Neural progenitor cell (in vitro differentiated cells): ENCODE measurements at regions not wholly inside any gene's neighbourhood (a gene's known extent, or its start where the extent isn't known, plus 50 kb on each side); places are given as distances from the start of the nearest gene placed in this dataset.

ENCODE experiments used
- DNase-seq: peaks from one replicate; pipeline ENCODE4 v3.0.0-alpha.2; 2016; ENCODE audit warnings: low spot score
- H2AFZ ChIP-seq: fragments of 200-600 bp; sonication (generic); replicated peaks from 2 replicates; pipeline ENCODE4 v1.6.1; 2016; ENCODE audit warnings: antibody characterized with exemption
- H3F3A ChIP-seq: fragments of 200-600 bp; sonication (generic); 2 replicates; pipeline ENCODE4 v1.6.1; 2016; ENCODE audit warnings: antibody characterized with exemption, low read depth
- H3K27ac ChIP-seq: fragments of 200-600 bp; sonication (generic); 2 replicates; pipeline ENCODE4 v1.5.1; 2016; ENCODE audit warnings: mild to moderate bottlenecking
- H3K27me3 ChIP-seq: fragments of 200-600 bp; sonication (generic); 2 replicates; pipeline ENCODE4 v1.6.1; 2016; ENCODE audit warnings: mild to moderate bottlenecking, moderate library complexity
- H3K36me3 ChIP-seq: fragments of 200-600 bp; sonication (generic); 2 replicates; pipeline ENCODE4 v1.5.1; 2016
- H3K4me1 ChIP-seq: fragments of 200-600 bp; sonication (generic); 2 replicates; pipeline ENCODE4 v1.6.1; 2016; ENCODE audit warnings: mixed run types
- H3K4me2 ChIP-seq: fragments of 200-600 bp; sonication (generic); 2 replicates; pipeline ENCODE4 v1.6.1; 2016
- H3K4me3 ChIP-seq: fragments of 200-600 bp; sonication (generic); 2 replicates; pipeline ENCODE4 v1.5.1; 2016
- H3K79me2 ChIP-seq: fragments of 200-600 bp; sonication (generic); 2 replicates; pipeline ENCODE4 v1.6.1; 2016; ENCODE audit warnings: low read depth
- H3K9ac ChIP-seq: fragments of 200-600 bp; sonication (generic); 2 replicates; pipeline ENCODE4 v1.6.1; 2016
- H3K9me3 ChIP-seq: fragments of 200-600 bp; sonication (generic); 2 replicates; pipeline ENCODE4 v1.5.1; 2016; ENCODE audit warnings: low read depth
- H4K20me1 ChIP-seq: fragments of 200-600 bp; sonication (generic); 2 replicates; pipeline ENCODE4 v1.6.1; 2016; ENCODE audit warnings: low read depth
- H3K27ac Mint-ChIP-seq: 3 replicates; pipeline ENCODE4 v1.8.0; 2021; ENCODE audit warnings: mixed read lengths
- H3K27me3 Mint-ChIP-seq: 2 replicates; pipeline ENCODE4 v1.8.0; 2022; ENCODE audit warnings: low read depth, mild to moderate bottlenecking, inconsistent platforms, moderate library complexity, mixed read lengths; ENCODE audit not compliant: insufficient read depth
- H3K36me3 Mint-ChIP-seq: 3 replicates; pipeline ENCODE4 v1.8.0; 2021; ENCODE audit warnings: mixed read lengths
- H3K4me1 Mint-ChIP-seq: 3 replicates; pipeline ENCODE4 v1.8.0; 2021; ENCODE audit warnings: mixed read lengths
- H3K4me3 Mint-ChIP-seq: 3 replicates; pipeline ENCODE4 v1.8.0; 2021; ENCODE audit warnings: mild to moderate bottlenecking, moderate library complexity, mixed read lengths
- H3K9me3 Mint-ChIP-seq: 3 replicates; pipeline ENCODE4 v1.8.0; 2020; ENCODE audit warnings: mixed read lengths
- CTCF ChIP-seq: fragments of 200-600 bp; sonication (generic); IDR thresholded peaks from 2 replicates; pipeline ENCODE4 v1.5.1; 2017; ENCODE audit warnings: antibody characterized with exemption, mild to moderate bottlenecking
- EZH2 ChIP-seq: fragments of 200-600 bp; sonication (generic); IDR thresholded peaks from 2 replicates; pipeline ENCODE4 v1.6.1; 2017; ENCODE audit warnings: antibody characterized with exemption, mild to moderate bottlenecking, moderate library complexity
- EZH2phosphoT487 ChIP-seq: fragments of 200-600 bp; sonication (generic); IDR thresholded peaks from 2 replicates; pipeline ENCODE4 v1.6.1; 2017; ENCODE audit warnings: antibody characterized with exemption

- H3K36me3 Mint-ChIP-seq: no peaks in the 10 kb centered on the region
- Histone ChIP-seq H3K79me2 (no peaks in the 10 kb centered on the region), H3K4me3 (no peak overlapping the region), H3K9ac (no peak overlapping the region), H3F3A (no peaks in the 10 kb centered on the region), H3K27ac (no peak overlapping the region), H3K36me3 (no peaks in the 10 kb centered on the region), H2AFZ (no peak overlapping the region), H4K20me1 (no peaks in the 10 kb centered on the region), H3K27me3 (no peaks in the 10 kb centered on the region), H3K4me2 (no peak overlapping the region), H3K9me3 (no peaks in the 10 kb centered on the region), H3K4me1 (no peaks in the 10 kb centered on the region)
- TF ChIP-seq CTCF (no peak), EZH2phosphoT487 (no peak), EZH2 (no peak)
- no peak overlapping the region for H3K4me3 Mint-ChIP-seq
- DNase-seq: no peak
- no peaks in the 10 kb centered on the region for H3K9me3 Mint-ChIP-seq
- no peaks in the 10 kb centered on the region for H3K27me3 Mint-ChIP-seq
- H3K27ac Mint-ChIP-seq: no peak overlapping the region
- H3K4me1 Mint-ChIP-seq: no peaks in the 10 kb centered on the region
Observed at GRCh38 chr3:6262010-6262409, 598.9 kb upstream of the GRM7 start.

DNA sequence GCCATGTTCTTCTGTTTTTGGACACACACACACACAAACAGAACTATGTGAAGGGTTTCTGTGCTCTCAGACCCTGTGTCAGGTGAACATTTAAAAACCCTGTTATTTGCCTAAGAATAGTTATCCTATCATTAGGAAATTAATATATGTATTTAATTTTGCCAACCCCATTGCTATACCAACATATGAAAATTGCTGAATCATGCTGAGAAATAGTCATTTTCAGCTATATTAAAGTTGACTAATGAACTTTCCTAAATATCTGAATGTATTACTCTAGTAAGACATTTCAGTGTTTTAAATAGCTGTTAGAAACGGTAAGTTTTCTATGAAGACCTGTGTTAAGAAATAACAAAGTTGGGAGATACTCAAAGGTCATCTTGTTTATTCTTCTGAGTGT, 596.9 kb upstream of the GRM7 start:
- H3K9me3 ChIP-seq: no peaks in the 10 kb centered on the region
- Mint-ChIP-seq H3K9me3 (no peaks in the 10 kb centered on the region), H3K36me3 (no peaks in the 10 kb centered on the region), H3K4me3 (no peak overlapping the region), H3K4me1 (no peaks in the 10 kb centered on the region), H3K27ac (no peak overlapping the region), H3K27me3 (no peaks in the 10 kb centered on the region)
- H3K36me3 ChIP-seq: no peaks in the 10 kb centered on the region
- no peaks in the 10 kb centered on the region for H3F3A ChIP-seq
- no peaks in the 10 kb centered on the region for H3K79me2 ChIP-seq
- no peak overlapping the region for H2AFZ ChIP-seq
- H3K27me3 ChIP-seq: no peaks in the 10 kb centered on the region
- H4K20me1 ChIP-seq: no peaks in the 10 kb centered on the region
- no peak overlapping the region for H3K27ac ChIP-seq
- DNase-seq: no peak
- no peaks in the 10 kb centered on the region for H3K4me1 ChIP-seq
- TF ChIP-seq EZH2phosphoT487: no peak
- TF ChIP-seq EZH2: no peak
- TF ChIP-seq CTCF: no peak
- no peak overlapping the region for H3K4me3 ChIP-seq
- no peak overlapping the region for H3K4me2 ChIP-seq
- H3K9ac ChIP-seq: no peak overlapping the region

- H3K27ac Mint-ChIP-seq: no peak overlapping the region
- H3K4me3 Mint-ChIP-seq: no peak overlapping the region
- Histone ChIP-seq H3K9me3 (no peaks in the 10 kb centered on the region), H3K9ac (no peak overlapping the region), H3K4me2 (no peak overlapping the region), H3K4me3 (no peak overlapping the region), H2AFZ (no peak overlapping the region), H4K20me1 (no peaks in the 10 kb centered on the region), H3K79me2 (no peaks in the 10 kb centered on the region), H3K4me1 (no peaks in the 10 kb centered on the region), H3K27ac (no peak overlapping the region), H3K36me3 (no peaks in the 10 kb centered on the region), H3K27me3 (no peaks in the 10 kb centered on the region), H3F3A (no peaks in the 10 kb centered on the region)
- no peaks in the 10 kb centered on the region for H3K4me1 Mint-ChIP-seq
- no peaks in the 10 kb centered on the region for H3K9me3 Mint-ChIP-seq
- no peak for DNase-seq
- H3K36me3 Mint-ChIP-seq: no peaks in the 10 kb centered on the region
- TF ChIP-seq EZH2phosphoT487 (no peak), EZH2 (no peak), CTCF (no peak)
- H3K27me3 Mint-ChIP-seq: no peaks in the 10 kb centered on the region
Observed at GRCh38 chr3:6264906-6265305, 596.0 kb upstream of the GRM7 start.

GRCh38 chr3:6266135-6266534, 594.8 kb upstream of the GRM7 start:
- no peak for TF ChIP-seq EZH2phosphoT487
- TF ChIP-seq EZH2: no peak
- TF ChIP-seq CTCF: no peak
- H3K4me1 ChIP-seq: no peaks in the 10 kb centered on the region

More at GRCh38 chr3:6266135-6266534, 594.8 kb upstream of the GRM7 start:
- Histone ChIP-seq H4K20me1 (no peaks in the 10 kb centered on the region), H3K9me3 (no peaks in the 10 kb centered on the region), H2AFZ (no peak overlapping the region), H3K27ac (no peak overlapping the region), H3K79me2 (no peaks in the 10 kb centered on the region), H3K36me3 (no peaks in the 10 kb centered on the region), H3K4me3 (no peak overlapping the region), H3K4me2 (no peak overlapping the region), H3K27me3 (no peaks in the 10 kb centered on the region), H3K9ac (no peak overlapping the region), H3F3A (no peaks in the 10 kb centered on the region)
- peaks cover 2% of the 10 kb centered on the region for H3K9me3 Mint-ChIP-seq
- no peaks in the 10 kb centered on the region for H3K4me1 Mint-ChIP-seq
- no peak overlapping the region for H3K27ac Mint-ChIP-seq
- H3K4me3 Mint-ChIP-seq: no peak overlapping the region
- DNase-seq: no peak
- no peaks in the 10 kb centered on the region for H3K27me3 Mint-ChIP-seq
- H3K36me3 Mint-ChIP-seq: no peaks in the 10 kb centered on the region
